IMR-90 (cell line): ENCODE measurements at regions not wholly inside any gene's neighbourhood (a gene's known extent, or its start where the extent isn't known, plus 50 kb on each side); places are given as distances from the start of the nearest gene placed in this dataset.

Source experiments
- ATAC-seq: fragments of 200-7000 bp; cut with Tn5 transposase; 2 replicates; pipeline ENCODE4 v1.9.1; 2020; ENCODE audit warnings: low read depth, mild to moderate bottlenecking, moderate library complexity
- BruUV-seq: library from RNA; stranded (reverse); fragments of 400-500 nt; replicated peaks from 2 replicates; lab custom pipeline; 2021; lab: Mats Ljungman, UMichigan
- CTCF ChIA-PET: fragments of 300-600 bp; formaldehyde crosslinking; extraction: SDS; loops from one replicate; lab custom pipeline; 2021; ENCODE audit warnings: antibody characterized with exemption; lab: Yijun Ruan, JAX
- POLR2A ChIA-PET: fragments of 300-600 bp; sonication (Branson Sonifier 250); formaldehyde crosslinking; loops from one replicate; lab custom pipeline; 2022; ENCODE audit warnings: antibody characterized with exemption; ENCODE audit not compliant: unreplicated experiment; lab: Charles Lee
- DNase-seq: peaks from one replicate; pipeline ENCODE4 v3.0.0; 2013
- H2AFZ ChIP-seq: replicated peaks from 2 replicates; pipeline ENCODE3; 2013; ENCODE audit warnings: low read length, mild to moderate bottlenecking; ENCODE audit not compliant: poor library complexity
- H2AK5ac ChIP-seq: 2 replicates; pipeline ENCODE4 v1.6.1; 2013; ENCODE audit warnings: low read depth, low read length, inconsistent platforms
- H2AK9ac ChIP-seq: replicated peaks from 2 replicates; pipeline ENCODE3; 2013; ENCODE audit warnings: mild to moderate bottlenecking, low read depth, low read length, moderate library complexity; ENCODE audit not compliant: poor library complexity
- H2BK120ac ChIP-seq: 2 replicates; pipeline ENCODE4 v1.6.1; 2013; ENCODE audit warnings: low read depth, low read length, inconsistent platforms
- H2BK15ac ChIP-seq: 3 replicates; pipeline ENCODE4 v1.6.1; 2013; ENCODE audit warnings: low read depth, low read length, inconsistent platforms
- H2BK20ac ChIP-seq: 2 replicates; pipeline ENCODE4 v1.6.1; 2013; ENCODE audit warnings: low read depth, mild to moderate bottlenecking, inconsistent platforms, low read length, moderate library complexity
- H2BK5ac ChIP-seq: 2 replicates; pipeline ENCODE4 v1.6.1; 2013; ENCODE audit warnings: mild to moderate bottlenecking, low read depth, low read length, inconsistent platforms; ENCODE audit not compliant: poor library complexity, severe bottlenecking
- H3K14ac ChIP-seq: replicated peaks from 2 replicates; pipeline ENCODE4 v1.6.1; 2013; ENCODE audit warnings: low read depth, low read length, inconsistent platforms
- H3K18ac ChIP-seq: 2 replicates; pipeline ENCODE4 v1.6.1; 2013; ENCODE audit warnings: low read depth, low read length, control low read depth
- H3K23ac ChIP-seq: 2 replicates; pipeline ENCODE4 v1.6.1; 2013; ENCODE audit warnings: low read depth, low read length, inconsistent platforms
- H3K27ac ChIP-seq: 2 replicates; pipeline ENCODE4 v1.5.1; 2013; ENCODE audit warnings: mild to moderate bottlenecking, control low read depth, low read length; ENCODE audit not compliant: insufficient read depth
- H3K27me3 ChIP-seq: 2 replicates; pipeline ENCODE4 v1.6.1; 2013; ENCODE audit warnings: low read length; ENCODE audit not compliant: control insufficient read depth, insufficient read depth
- H3K36me3 ChIP-seq: 2 replicates; pipeline ENCODE4 v1.6.1; 2013; ENCODE audit warnings: low read length, mixed read lengths; ENCODE audit not compliant: control insufficient read depth, insufficient read depth
- H3K4ac ChIP-seq: 2 replicates; pipeline ENCODE4 v1.6.1; 2013; ENCODE audit warnings: low read depth, low read length, inconsistent platforms
- H3K4me1 ChIP-seq: 2 replicates; pipeline ENCODE4 v1.6.1; 2013; ENCODE audit warnings: low read length, mixed read lengths; ENCODE audit not compliant: control insufficient read depth, insufficient read depth
- H3K4me2 ChIP-seq: 2 replicates; pipeline ENCODE4 v1.6.1; 2013; ENCODE audit warnings: low read depth, mild to moderate bottlenecking, control low read depth, low read length, moderate library complexity
- H3K4me3 ChIP-seq: 2 replicates; pipeline ENCODE4 v1.5.1; 2013; ENCODE audit warnings: low read depth, mild to moderate bottlenecking, control low read depth, low read length, moderate library complexity; ENCODE audit not compliant: insufficient read depth
- H3K56ac ChIP-seq: 2 replicates; pipeline ENCODE4 v1.6.1; 2013; ENCODE audit warnings: low read length, inconsistent platforms; ENCODE audit not compliant: insufficient read depth; ENCODE audit errors: extremely low read depth
- H3K79me1 ChIP-seq, 2 experiments: 2 replicates each; pipeline ENCODE4 v1.6.1; 2013; ENCODE audit warnings: low read length in 2 of 2, inconsistent platforms in 1 of 2, low read depth in 1 of 2
- H3K9ac ChIP-seq: 2 replicates; pipeline ENCODE4 v1.6.1; 2013; ENCODE audit warnings: low read depth, low read length, control low read depth
- H3K9me1 ChIP-seq: 2 replicates; pipeline ENCODE4 v1.6.1; 2013; ENCODE audit warnings: low read length, inconsistent platforms; ENCODE audit not compliant: insufficient read depth
- H3K9me3 ChIP-seq: 2 replicates; pipeline ENCODE4 v1.6.1; 2013; ENCODE audit warnings: low read length; ENCODE audit not compliant: control insufficient read depth, insufficient read depth
- H4K20me1 ChIP-seq: 2 replicates; pipeline ENCODE4 v1.6.1; 2013; ENCODE audit warnings: low read length, inconsistent platforms; ENCODE audit not compliant: insufficient read depth
- H4K5ac ChIP-seq: 2 replicates; pipeline ENCODE4 v1.6.1; 2013; ENCODE audit warnings: mild to moderate bottlenecking, low read depth, low read length, control low read depth
- H4K8ac ChIP-seq, 2 experiments: 2 replicates each; pipeline ENCODE4 v1.6.1; 2013; ENCODE audit warnings: low read depth in 2 of 2, low read length in 2 of 2, control low read depth in 1 of 2, inconsistent platforms in 1 of 2
- H4K91ac ChIP-seq: 2 replicates; pipeline ENCODE4 v1.6.1; 2013; ENCODE audit warnings: low read depth, low read length, inconsistent platforms; ENCODE audit not compliant: insufficient read depth
- BHLHE40 ChIP-seq: fragments of 150-350 bp; IDR thresholded peaks from 2 replicates; pipeline ENCODE4 v1.6.1; 2016; ENCODE audit warnings: mild to moderate bottlenecking, low read depth, low read length
- CHD1 ChIP-seq: IDR thresholded peaks from 2 replicates; pipeline ENCODE4 v1.6.1; 2012; ENCODE audit warnings: low read depth, low read length, improper control_type of control experiment
- CTCF ChIP-seq: conservative IDR thresholded peaks from 2 replicates; pipeline ENCODE4 v1.5.1; 2012; ENCODE audit warnings: mild to moderate bottlenecking, low read depth, low read length, improper control_type of control experiment
- FOS ChIP-seq: fragments of 150-350 bp; IDR thresholded peaks from 2 replicates; pipeline ENCODE4 v1.6.1; 2016; ENCODE audit warnings: low read depth, low read length
- MAFK ChIP-seq: IDR thresholded peaks from 2 replicates; pipeline ENCODE4 v1.6.1; 2012; ENCODE audit warnings: low read depth, low read length, improper control_type of control experiment
- MAZ ChIP-seq: IDR thresholded peaks from 2 replicates; pipeline ENCODE4 v1.6.1; 2012; ENCODE audit warnings: low read depth, mild to moderate bottlenecking, low read length, improper control_type of control experiment, moderate library complexity, borderline replicate concordance
- NFE2L2 ChIP-seq: fragments of 150-350 bp; IDR thresholded peaks from 2 replicates; pipeline ENCODE4 v1.6.1; 2016; ENCODE audit warnings: low read depth, mild to moderate bottlenecking, low read length
- POLR2A ChIP-seq: IDR thresholded peaks from 2 replicates; pipeline ENCODE4 v1.6.1; 2012; ENCODE audit warnings: mild to moderate bottlenecking, low read depth, low read length
- RAD21 ChIP-seq: IDR thresholded peaks from 2 replicates; pipeline ENCODE4 v1.6.1; 2012; ENCODE audit warnings: low read length, improper control_type of control experiment
- RCOR1 ChIP-seq: IDR thresholded peaks from 2 replicates; pipeline ENCODE4 v1.6.1; 2012; ENCODE audit warnings: mild to moderate bottlenecking, low read length, improper control_type of control experiment; ENCODE audit not compliant: insufficient replicate concordance
- RFX5 ChIP-seq: IDR thresholded peaks from 2 replicates; pipeline ENCODE4 v1.8.0; 2012; ENCODE audit warnings: low read depth, mild to moderate bottlenecking, low read length, moderate library complexity
- SMC3 ChIP-seq: fragments of 150-350 bp; IDR thresholded peaks from 2 replicates; pipeline ENCODE4 v1.6.1; 2016; ENCODE audit warnings: low read depth, mild to moderate bottlenecking, antibody characterized with exemption, low read length, moderate library complexity
- USF2 ChIP-seq: fragments of 150-350 bp; IDR thresholded peaks from 2 replicates; pipeline ENCODE4 v1.6.1; 2017; ENCODE audit warnings: mild to moderate bottlenecking, antibody characterized with exemption, low read length, low read depth
- WGBS, 2 experiments: methylation state at CpG; one replicate each; pipeline versions ENCODE4 v1.1.5 to v1.1.7; 2013; ENCODE audit warnings: missing lambda C conversion rate in 2 of 2; ENCODE audit not compliant: insufficient read length in 1 of 2; ENCODE audit errors: extremely low coverage in 2 of 2; 5-methylcytosine and 5-hydroxymethylcytosine counted together
- dilution Hi-C: fragments of 300-500 bp; cut with HindIII; formaldehyde crosslinking; loops from one replicate; pipeline ENCODE4 v1.14.3; 2018; ENCODE audit warnings: low sequenced_read_pairs; ENCODE audit not compliant: unreplicated experiment
- in situ Hi-C: fragments of 300-500 bp; cut with MboI; formaldehyde crosslinking; loops from 3 replicates; pipeline ENCODE4 v1.14.3; 2019; ENCODE audit warnings: low sequenced_read_pairs, inconsistent platforms, mixed read lengths
- intact Hi-C: fragments of 100-400 bp; cut with micrococcal nuclease; formaldehyde crosslinking; loops from 2 replicates; pipeline ENCODE4 v1.10.0; 2022

GRCh38 chr2:67883316-67884087 lies 179.3 kb downstream of the C1D start:
- Histone ChIP-seq H3K18ac (no peak overlapping the region), H2BK20ac (no peak overlapping the region), H3K27ac (no peak overlapping the region), H3K79me1 (no peaks in the 10 kb centered on the region), H3K4me3 (no peak overlapping the region), H3K14ac (no peak overlapping the region), H3K27me3 (no peaks in the 10 kb centered on the region; the same call in 1 of the 2 replicates), H2BK15ac (no peak overlapping the region), H3K9me3 (no peaks in the 10 kb centered on the region), H3K4ac (no peak overlapping the region), H2AK9ac (no peak overlapping the region), H4K20me1 (no peaks in the 10 kb centered on the region), H2BK120ac (no peak overlapping the region), H2AFZ (no peak overlapping the region), H3K4me2 (no peak overlapping the region), H2BK5ac (no peak overlapping the region), H3K23ac (no peak overlapping the region), H3K9ac (no peak overlapping the region), H3K9me1 (no peaks in the 10 kb centered on the region), H2AK5ac (no peak overlapping the region), H4K5ac (no peak overlapping the region), H4K8ac (no peak overlapping the region), H3K4me1 (no peaks in the 10 kb centered on the region), H3K36me3 (no peaks in the 10 kb centered on the region), H4K91ac (no peak overlapping the region), H3K56ac (no peak overlapping the region)
- DNase-seq (no peak), ATAC-seq (no peak)
- no CpG with 5 or more reads among the region's 3 CpGs for WGBS, 2 experiments
- intact Hi-C loops, result no loop called here
- POLR2A ChIA-PET, result no interaction called here
- CTCF ChIA-PET, result no interaction called here
- in situ Hi-C loops, result no loop called here
- dilution Hi-C loops, result no loop called here
- TF ChIP-seq USF2, result no peak
- TF ChIP-seq RCOR1, result no peak
- TF ChIP-seq BHLHE40, result no peak
- TF ChIP-seq NFE2L2, result no peak
- TF ChIP-seq RFX5, result no peak
- no peak for TF ChIP-seq RAD21
- TF ChIP-seq SMC3, result no peak
- TF ChIP-seq POLR2A, result no peak
- no peak for TF ChIP-seq MAFK
- TF ChIP-seq CHD1, result no peak
- no peak for TF ChIP-seq MAZ
- TF ChIP-seq FOS, result no peak
- no peak for TF ChIP-seq CTCF
- BruUV-seq, result no TSS peak
